H1 (cell line): ENCODE measurements at regions not wholly inside any gene's neighbourhood (a gene's known extent, or its start where the extent isn't known, plus 50 kb on each side); places are given as distances from the start of the nearest gene placed in this dataset.

Source experiments
- CHD1 ChIP-seq: IDR thresholded peaks from 2 replicates; pipeline ENCODE4 v1.6.1; 2012; ENCODE audit warnings: low read depth, low read length, improper control_type of control experiment
- EZH2 ChIP-seq: fragments of 200-600 bp; sonication (generic); IDR thresholded peaks from 2 replicates; pipeline ENCODE4 v1.7.1; 2012; ENCODE audit warnings: low read depth, mild to moderate bottlenecking, moderate library complexity, low read length, inconsistent platforms; ENCODE audit not compliant: severe bottlenecking
- MAX ChIP-seq: IDR thresholded peaks from 2 replicates; pipeline ENCODE4 v1.6.1; 2012; ENCODE audit warnings: inconsistent platforms
- POU5F1 ChIP-seq: IDR thresholded peaks from 2 replicates; pipeline ENCODE4 v1.6.1; 2011; ENCODE audit warnings: low read depth, mild to moderate bottlenecking, low read length, moderate library complexity
- SIRT6 ChIP-seq: IDR thresholded peaks from one replicate; pipeline ENCODE4 v1.7.1; 2012; ENCODE audit warnings: low read length, inconsistent platforms
- SP2 ChIP-seq: IDR thresholded peaks from 2 replicates; pipeline ENCODE4 v1.6.1; 2012; ENCODE audit warnings: mild to moderate bottlenecking, low read length, inconsistent platforms
- TAF7 ChIP-seq: optimal IDR thresholded peaks from 2 replicates; pipeline ENCODE3; 2011; ENCODE audit warnings: low read depth, mild to moderate bottlenecking, inconsistent platforms, low read length, moderate library complexity, borderline replicate concordance
- TF ChIP-seq, protein P1 (sequence below): fragments of 300-600 bp; sonication (generic); IDR thresholded peaks from 2 replicates; pipeline ENCODE4 v1.7.1; 2012; ENCODE audit warnings: low read length, moderate library complexity, mild to moderate bottlenecking, inconsistent platforms; ENCODE audit not compliant: insufficient replicate concordance

- TF ChIP-seq, protein P1, sequence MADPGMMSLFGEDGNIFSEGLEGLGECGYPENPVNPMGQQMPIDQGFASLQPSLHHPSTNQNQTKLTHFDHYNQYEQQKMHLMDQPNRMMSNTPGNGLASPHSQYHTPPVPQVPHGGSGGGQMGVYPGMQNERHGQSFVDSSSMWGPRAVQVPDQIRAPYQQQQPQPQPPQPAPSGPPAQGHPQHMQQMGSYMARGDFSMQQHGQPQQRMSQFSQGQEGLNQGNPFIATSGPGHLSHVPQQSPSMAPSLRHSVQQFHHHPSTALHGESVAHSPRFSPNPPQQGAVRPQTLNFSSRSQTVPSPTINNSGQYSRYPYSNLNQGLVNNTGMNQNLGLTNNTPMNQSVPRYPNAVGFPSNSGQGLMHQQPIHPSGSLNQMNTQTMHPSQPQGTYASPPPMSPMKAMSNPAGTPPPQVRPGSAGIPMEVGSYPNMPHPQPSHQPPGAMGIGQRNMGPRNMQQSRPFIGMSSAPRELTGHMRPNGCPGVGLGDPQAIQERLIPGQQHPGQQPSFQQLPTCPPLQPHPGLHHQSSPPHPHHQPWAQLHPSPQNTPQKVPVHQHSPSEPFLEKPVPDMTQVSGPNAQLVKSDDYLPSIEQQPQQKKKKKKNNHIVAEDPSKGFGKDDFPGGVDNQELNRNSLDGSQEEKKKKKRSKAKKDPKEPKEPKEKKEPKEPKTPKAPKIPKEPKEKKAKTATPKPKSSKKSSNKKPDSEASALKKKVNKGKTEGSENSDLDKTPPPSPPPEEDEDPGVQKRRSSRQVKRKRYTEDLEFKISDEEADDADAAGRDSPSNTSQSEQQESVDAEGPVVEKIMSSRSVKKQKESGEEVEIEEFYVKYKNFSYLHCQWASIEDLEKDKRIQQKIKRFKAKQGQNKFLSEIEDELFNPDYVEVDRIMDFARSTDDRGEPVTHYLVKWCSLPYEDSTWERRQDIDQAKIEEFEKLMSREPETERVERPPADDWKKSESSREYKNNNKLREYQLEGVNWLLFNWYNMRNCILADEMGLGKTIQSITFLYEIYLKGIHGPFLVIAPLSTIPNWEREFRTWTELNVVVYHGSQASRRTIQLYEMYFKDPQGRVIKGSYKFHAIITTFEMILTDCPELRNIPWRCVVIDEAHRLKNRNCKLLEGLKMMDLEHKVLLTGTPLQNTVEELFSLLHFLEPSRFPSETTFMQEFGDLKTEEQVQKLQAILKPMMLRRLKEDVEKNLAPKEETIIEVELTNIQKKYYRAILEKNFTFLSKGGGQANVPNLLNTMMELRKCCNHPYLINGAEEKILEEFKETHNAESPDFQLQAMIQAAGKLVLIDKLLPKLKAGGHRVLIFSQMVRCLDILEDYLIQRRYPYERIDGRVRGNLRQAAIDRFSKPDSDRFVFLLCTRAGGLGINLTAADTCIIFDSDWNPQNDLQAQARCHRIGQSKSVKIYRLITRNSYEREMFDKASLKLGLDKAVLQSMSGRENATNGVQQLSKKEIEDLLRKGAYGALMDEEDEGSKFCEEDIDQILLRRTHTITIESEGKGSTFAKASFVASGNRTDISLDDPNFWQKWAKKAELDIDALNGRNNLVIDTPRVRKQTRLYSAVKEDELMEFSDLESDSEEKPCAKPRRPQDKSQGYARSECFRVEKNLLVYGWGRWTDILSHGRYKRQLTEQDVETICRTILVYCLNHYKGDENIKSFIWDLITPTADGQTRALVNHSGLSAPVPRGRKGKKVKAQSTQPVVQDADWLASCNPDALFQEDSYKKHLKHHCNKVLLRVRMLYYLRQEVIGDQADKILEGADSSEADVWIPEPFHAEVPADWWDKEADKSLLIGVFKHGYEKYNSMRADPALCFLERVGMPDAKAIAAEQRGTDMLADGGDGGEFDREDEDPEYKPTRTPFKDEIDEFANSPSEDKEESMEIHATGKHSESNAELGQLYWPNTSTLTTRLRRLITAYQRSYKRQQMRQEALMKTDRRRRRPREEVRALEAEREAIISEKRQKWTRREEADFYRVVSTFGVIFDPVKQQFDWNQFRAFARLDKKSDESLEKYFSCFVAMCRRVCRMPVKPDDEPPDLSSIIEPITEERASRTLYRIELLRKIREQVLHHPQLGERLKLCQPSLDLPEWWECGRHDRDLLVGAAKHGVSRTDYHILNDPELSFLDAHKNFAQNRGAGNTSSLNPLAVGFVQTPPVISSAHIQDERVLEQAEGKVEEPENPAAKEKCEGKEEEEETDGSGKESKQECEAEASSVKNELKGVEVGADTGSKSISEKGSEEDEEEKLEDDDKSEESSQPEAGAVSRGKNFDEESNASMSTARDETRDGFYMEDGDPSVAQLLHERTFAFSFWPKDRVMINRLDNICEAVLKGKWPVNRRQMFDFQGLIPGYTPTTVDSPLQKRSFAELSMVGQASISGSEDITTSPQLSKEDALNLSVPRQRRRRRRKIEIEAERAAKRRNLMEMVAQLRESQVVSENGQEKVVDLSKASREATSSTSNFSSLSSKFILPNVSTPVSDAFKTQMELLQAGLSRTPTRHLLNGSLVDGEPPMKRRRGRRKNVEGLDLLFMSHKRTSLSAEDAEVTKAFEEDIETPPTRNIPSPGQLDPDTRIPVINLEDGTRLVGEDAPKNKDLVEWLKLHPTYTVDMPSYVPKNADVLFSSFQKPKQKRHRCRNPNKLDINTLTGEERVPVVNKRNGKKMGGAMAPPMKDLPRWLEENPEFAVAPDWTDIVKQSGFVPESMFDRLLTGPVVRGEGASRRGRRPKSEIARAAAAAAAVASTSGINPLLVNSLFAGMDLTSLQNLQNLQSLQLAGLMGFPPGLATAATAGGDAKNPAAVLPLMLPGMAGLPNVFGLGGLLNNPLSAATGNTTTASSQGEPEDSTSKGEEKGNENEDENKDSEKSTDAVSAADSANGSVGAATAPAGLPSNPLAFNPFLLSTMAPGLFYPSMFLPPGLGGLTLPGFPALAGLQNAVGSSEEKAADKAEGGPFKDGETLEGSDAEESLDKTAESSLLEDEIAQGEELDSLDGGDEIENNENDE: no peak
- TF ChIP-seq SP2: no peak
- TF ChIP-seq CHD1: no peak
- TF ChIP-seq POU5F1: no peak
- no peak for TF ChIP-seq SIRT6
- no peak for TF ChIP-seq TAF7
- no peak for TF ChIP-seq MAX
- TF ChIP-seq EZH2: no peak
These were observed 92.1 kb downstream of the RMI1 start (continued) for GRCh38 chr9:84072621-84073180.
